ENCODE measurements at regions not wholly inside any gene's neighbourhood (a gene's known extent, or its start where the extent isn't known, plus 50 kb on each side); places are given as distances from the start of the nearest gene placed in this dataset.

DNA sequence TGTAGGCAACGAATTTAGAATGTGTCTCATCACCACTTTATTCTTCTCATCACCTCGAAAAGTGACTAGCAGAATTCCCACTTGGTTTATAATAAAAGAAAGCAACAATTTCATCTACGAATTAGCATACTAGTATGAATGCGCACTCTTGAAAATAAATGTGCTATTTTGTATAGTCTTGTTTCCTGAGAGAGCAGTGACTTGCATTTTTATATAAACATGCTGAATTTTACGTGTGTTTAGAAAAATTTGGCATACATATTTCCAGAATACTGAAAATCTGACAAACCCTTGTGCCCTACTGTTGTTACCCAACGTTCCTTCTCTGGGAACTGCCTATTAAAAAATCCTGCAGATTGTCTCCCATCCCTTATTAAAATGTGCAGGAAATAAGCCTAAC, 786.8 kb downstream of the TSN start:
- TF ChIP-seq, protein P1, sequence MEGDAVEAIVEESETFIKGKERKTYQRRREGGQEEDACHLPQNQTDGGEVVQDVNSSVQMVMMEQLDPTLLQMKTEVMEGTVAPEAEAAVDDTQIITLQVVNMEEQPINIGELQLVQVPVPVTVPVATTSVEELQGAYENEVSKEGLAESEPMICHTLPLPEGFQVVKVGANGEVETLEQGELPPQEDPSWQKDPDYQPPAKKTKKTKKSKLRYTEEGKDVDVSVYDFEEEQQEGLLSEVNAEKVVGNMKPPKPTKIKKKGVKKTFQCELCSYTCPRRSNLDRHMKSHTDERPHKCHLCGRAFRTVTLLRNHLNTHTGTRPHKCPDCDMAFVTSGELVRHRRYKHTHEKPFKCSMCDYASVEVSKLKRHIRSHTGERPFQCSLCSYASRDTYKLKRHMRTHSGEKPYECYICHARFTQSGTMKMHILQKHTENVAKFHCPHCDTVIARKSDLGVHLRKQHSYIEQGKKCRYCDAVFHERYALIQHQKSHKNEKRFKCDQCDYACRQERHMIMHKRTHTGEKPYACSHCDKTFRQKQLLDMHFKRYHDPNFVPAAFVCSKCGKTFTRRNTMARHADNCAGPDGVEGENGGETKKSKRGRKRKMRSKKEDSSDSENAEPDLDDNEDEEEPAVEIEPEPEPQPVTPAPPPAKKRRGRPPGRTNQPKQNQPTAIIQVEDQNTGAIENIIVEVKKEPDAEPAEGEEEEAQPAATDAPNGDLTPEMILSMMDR (IDR thresholded peaks at IDR 0.05; ENCODE audit: insufficient read depth, low read length): no peak
- no peak for TF ChIP-seq POLR2AphosphoS5 (IDR thresholded peaks at IDR 0.05; ENCODE audit: low read depth)
- TF ChIP-seq, protein P2, sequence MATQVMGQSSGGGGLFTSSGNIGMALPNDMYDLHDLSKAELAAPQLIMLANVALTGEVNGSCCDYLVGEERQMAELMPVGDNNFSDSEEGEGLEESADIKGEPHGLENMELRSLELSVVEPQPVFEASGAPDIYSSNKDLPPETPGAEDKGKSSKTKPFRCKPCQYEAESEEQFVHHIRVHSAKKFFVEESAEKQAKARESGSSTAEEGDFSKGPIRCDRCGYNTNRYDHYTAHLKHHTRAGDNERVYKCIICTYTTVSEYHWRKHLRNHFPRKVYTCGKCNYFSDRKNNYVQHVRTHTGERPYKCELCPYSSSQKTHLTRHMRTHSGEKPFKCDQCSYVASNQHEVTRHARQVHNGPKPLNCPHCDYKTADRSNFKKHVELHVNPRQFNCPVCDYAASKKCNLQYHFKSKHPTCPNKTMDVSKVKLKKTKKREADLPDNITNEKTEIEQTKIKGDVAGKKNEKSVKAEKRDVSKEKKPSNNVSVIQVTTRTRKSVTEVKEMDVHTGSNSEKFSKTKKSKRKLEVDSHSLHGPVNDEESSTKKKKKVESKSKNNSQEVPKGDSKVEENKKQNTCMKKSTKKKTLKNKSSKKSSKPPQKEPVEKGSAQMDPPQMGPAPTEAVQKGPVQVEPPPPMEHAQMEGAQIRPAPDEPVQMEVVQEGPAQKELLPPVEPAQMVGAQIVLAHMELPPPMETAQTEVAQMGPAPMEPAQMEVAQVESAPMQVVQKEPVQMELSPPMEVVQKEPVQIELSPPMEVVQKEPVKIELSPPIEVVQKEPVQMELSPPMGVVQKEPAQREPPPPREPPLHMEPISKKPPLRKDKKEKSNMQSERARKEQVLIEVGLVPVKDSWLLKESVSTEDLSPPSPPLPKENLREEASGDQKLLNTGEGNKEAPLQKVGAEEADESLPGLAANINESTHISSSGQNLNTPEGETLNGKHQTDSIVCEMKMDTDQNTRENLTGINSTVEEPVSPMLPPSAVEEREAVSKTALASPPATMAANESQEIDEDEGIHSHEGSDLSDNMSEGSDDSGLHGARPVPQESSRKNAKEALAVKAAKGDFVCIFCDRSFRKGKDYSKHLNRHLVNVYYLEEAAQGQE (IDR thresholded peaks at IDR 0.05; ENCODE audit: insufficient replicate concordance, low read depth): no peak

All from HL-60 (cell line).